ENCODE measurements at regions not wholly inside any gene's neighbourhood (a gene's known extent, or its start where the extent isn't known, plus 50 kb on each side); places are given as distances from the start of the nearest gene placed in this dataset.

DNA sequence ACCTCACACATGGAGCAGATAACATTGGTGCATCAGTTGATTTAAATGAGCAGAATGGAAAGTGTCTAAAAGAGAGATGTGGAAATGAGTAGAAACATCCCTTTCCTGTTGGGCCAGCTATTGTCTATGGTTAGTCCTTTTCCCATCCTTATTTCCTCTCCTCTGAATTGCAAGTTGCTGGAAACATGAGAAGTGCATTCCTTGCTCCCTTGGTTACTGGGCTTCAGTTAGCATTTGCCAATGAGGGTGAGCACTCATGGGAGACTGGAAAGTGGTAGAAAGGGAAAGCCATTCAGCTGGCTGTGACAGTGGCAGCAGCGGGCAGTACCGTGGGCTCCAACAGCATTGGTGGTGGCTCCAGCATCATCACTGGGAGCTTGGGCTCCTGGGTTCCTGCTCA is 96.0 kb upstream of the IGFBP7 start:
- H3K18ac ChIP-seq (ENCODE audit: low read length), result no peak overlapping the region
- no peak overlapping the region for H3K4me2 ChIP-seq (ENCODE audit: low read length)
- H3K23ac ChIP-seq (ENCODE audit: low read length), result no peak overlapping the region
- H3K4me3 ChIP-seq (ENCODE audit: low read depth, low read length), result no peak overlapping the region
- H2AK5ac ChIP-seq (ENCODE audit: low read length), result no peak overlapping the region
- H3K9ac ChIP-seq (ENCODE audit: low read length), result no peak overlapping the region
- no peak overlapping the region for H4K91ac ChIP-seq (ENCODE audit: low read depth, low read length)
- H2BK12ac ChIP-seq (ENCODE audit: low read length), result no peak overlapping the region
- no peak overlapping the region for H4K12ac ChIP-seq (ENCODE audit: low read depth, low read length)
- H2AFZ ChIP-seq (ENCODE audit: insufficient read depth, low read length, poor library complexity), result no peak overlapping the region
- WGBS (ENCODE audit: extremely low coverage, insufficient coverage, insufficient read length), result no CpG with 5 or more reads among the region's 2 CpGs
- H3K79me2 ChIP-seq (ENCODE audit: control insufficient read depth, insufficient read depth, low read length, poor library complexity), result no peaks in the 10 kb centered on the region
- no peak overlapping the region for H3K27ac ChIP-seq (ENCODE audit: low read depth, low read length)
- no peak overlapping the region for H2BK5ac ChIP-seq (ENCODE audit: low read depth, low read length, poor library complexity)
- no peaks in the 10 kb centered on the region for H3K36me3 ChIP-seq (ENCODE audit: control insufficient read depth in 1 of 2, insufficient read depth in 2 of 2, low read length in 2 of 2)
- H3K27me3 ChIP-seq (ENCODE audit: insufficient read depth, low read length), result no peaks in the 10 kb centered on the region
- H3K14ac ChIP-seq (ENCODE audit: low read length), result no peak overlapping the region
- H3K4me1 ChIP-seq (ENCODE audit: control insufficient read depth in 1 of 2, insufficient read depth in 2 of 2, low read length in 2 of 2), result no peaks in the 10 kb centered on the region
- DNase-seq, result no peak
- no peaks in the 10 kb centered on the region for H3K9me3 ChIP-seq (ENCODE audit: insufficient read depth, low read depth, low read length)
- no peak overlapping the region for H4K8ac ChIP-seq (ENCODE audit: low read depth, low read length)
- H2BK120ac ChIP-seq (ENCODE audit: insufficient read depth, low read length, poor library complexity), result no peak overlapping the region
- no peak overlapping the region for H3K4ac ChIP-seq (ENCODE audit: low read depth, low read length)
- no peaks in the 10 kb centered on the region for H3K79me1 ChIP-seq (ENCODE audit: low read length)

DNA sequence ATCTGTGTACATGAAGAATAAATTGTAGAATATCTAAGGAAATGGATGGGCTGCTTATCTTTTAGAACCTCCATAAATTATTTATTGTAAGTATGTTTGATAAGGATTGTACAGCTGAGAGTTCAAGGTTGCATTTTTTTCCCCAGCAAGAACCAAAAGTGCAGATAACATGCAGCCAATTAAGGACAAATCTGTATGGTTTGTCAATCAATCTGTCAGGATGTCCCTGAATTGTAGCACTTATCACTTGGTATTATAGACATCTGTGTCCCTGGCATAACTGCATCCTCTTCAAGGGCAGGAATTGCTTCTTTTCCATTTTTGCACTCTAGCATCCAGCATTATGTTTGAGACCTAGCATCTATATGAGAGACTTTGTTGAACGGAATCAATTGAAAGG is 95.4 kb upstream of the IGFBP7 start:
- H4K91ac ChIP-seq (ENCODE audit: low read depth, low read length), result no peak overlapping the region
- no peak overlapping the region for H2AK5ac ChIP-seq (ENCODE audit: low read length)
- no peak overlapping the region for H3K18ac ChIP-seq (ENCODE audit: low read length)
- H3K4me1 ChIP-seq (ENCODE audit: control insufficient read depth in 1 of 2, insufficient read depth in 2 of 2, low read length in 2 of 2), result no peaks in the 10 kb centered on the region
- no peaks in the 10 kb centered on the region for H3K36me3 ChIP-seq (ENCODE audit: control insufficient read depth in 1 of 2, insufficient read depth in 2 of 2, low read length in 2 of 2)
- no peak overlapping the region for H4K12ac ChIP-seq (ENCODE audit: low read depth, low read length)
- WGBS (ENCODE audit: extremely low coverage, insufficient coverage, insufficient read length), result no CpG with 5 or more reads among the region's 1 CpG
- no peak overlapping the region for H4K8ac ChIP-seq (ENCODE audit: low read depth, low read length)
- no peak for DNase-seq
- no peaks in the 10 kb centered on the region for H3K79me1 ChIP-seq (ENCODE audit: low read length)
- no peaks in the 10 kb centered on the region for H3K79me2 ChIP-seq (ENCODE audit: control insufficient read depth, insufficient read depth, low read length, poor library complexity)
- no peak overlapping the region for H2BK5ac ChIP-seq (ENCODE audit: low read depth, low read length, poor library complexity)
- H3K4me3 ChIP-seq (ENCODE audit: low read depth, low read length), result no peak overlapping the region
- H3K9me3 ChIP-seq (ENCODE audit: insufficient read depth, low read depth, low read length), result no peaks in the 10 kb centered on the region
- no peak overlapping the region for H3K4me2 ChIP-seq (ENCODE audit: low read length)
- no peak overlapping the region for H3K14ac ChIP-seq (ENCODE audit: low read length)
- H3K23ac ChIP-seq (ENCODE audit: low read length), result no peak overlapping the region
- no peak overlapping the region for H2BK120ac ChIP-seq (ENCODE audit: insufficient read depth, low read length, poor library complexity)
- H3K27me3 ChIP-seq (ENCODE audit: insufficient read depth, low read length), result no peaks in the 10 kb centered on the region
- no peak overlapping the region for H3K27ac ChIP-seq (ENCODE audit: low read depth, low read length)
- no peak overlapping the region for H2BK12ac ChIP-seq (ENCODE audit: low read length)
- no peak overlapping the region for H3K4ac ChIP-seq (ENCODE audit: low read depth, low read length)
- H2AFZ ChIP-seq (ENCODE audit: insufficient read depth, low read length, poor library complexity), result no peak overlapping the region
- no peak overlapping the region for H3K9ac ChIP-seq (ENCODE audit: low read length)

DNA sequence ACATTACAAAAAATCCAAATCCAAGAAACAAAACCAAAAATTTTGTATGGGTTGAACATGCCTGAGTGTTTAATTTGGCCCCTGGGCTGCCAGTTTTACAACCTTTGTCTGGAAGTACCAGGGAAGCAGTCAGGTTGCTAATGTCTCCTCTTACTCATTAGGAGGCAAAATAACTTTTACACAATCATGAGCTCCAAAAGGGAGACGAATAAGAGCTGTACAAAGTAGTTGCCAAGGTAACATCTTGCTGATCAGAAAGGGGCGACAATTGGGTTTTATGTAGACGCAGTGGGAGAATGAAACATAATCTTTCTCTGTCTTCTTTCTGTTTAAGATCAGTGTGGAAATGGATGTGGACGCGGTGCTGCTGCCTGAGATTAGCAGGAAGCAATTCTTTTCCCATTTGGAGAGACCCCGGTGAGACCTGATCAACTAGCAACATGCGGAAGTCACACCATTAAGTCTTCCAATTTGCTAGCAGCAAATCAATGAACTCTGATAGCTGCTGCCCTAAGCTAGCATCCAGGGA is 90.7 kb upstream of the IGFBP7 start:
- Histone ChIP-seq H4K12ac (ENCODE audit: low read depth, low read length) (no peak overlapping the region), H3K27ac (ENCODE audit: low read depth, low read length) (no peak overlapping the region), H4K8ac (ENCODE audit: low read depth, low read length) (no peak overlapping the region), H3K27me3 (ENCODE audit: insufficient read depth, low read length) (no peaks in the 10 kb centered on the region), H2BK12ac (ENCODE audit: low read length) (no peak overlapping the region), H3K79me2 (ENCODE audit: control insufficient read depth, insufficient read depth, low read length, poor library complexity) (no peaks in the 10 kb centered on the region), H3K23ac (ENCODE audit: low read length) (no peak overlapping the region), H3K18ac (ENCODE audit: low read length) (no peak overlapping the region), H3K4me1 (ENCODE audit: control insufficient read depth in 1 of 2, insufficient read depth in 2 of 2, low read length in 2 of 2) (no peaks in the 10 kb centered on the region), H2BK120ac (ENCODE audit: insufficient read depth, low read length, poor library complexity) (no peak overlapping the region), H2AFZ (ENCODE audit: insufficient read depth, low read length, poor library complexity) (no peak overlapping the region), H3K36me3 (ENCODE audit: control insufficient read depth in 1 of 2, insufficient read depth in 2 of 2, low read length in 2 of 2) (no peaks in the 10 kb centered on the region), H3K4me2 (ENCODE audit: low read length) (no peak overlapping the region), H2BK5ac (ENCODE audit: low read depth, low read length, poor library complexity) (no peak overlapping the region), H3K4ac (ENCODE audit: low read depth, low read length) (no peak overlapping the region), H4K91ac (ENCODE audit: low read depth, low read length) (no peak overlapping the region), H3K9ac (ENCODE audit: low read length) (no peak overlapping the region), H3K9me3 (ENCODE audit: insufficient read depth, low read depth, low read length) (no peaks in the 10 kb centered on the region), H3K14ac (ENCODE audit: low read length) (no peak overlapping the region), H2AK5ac (ENCODE audit: low read length) (no peak overlapping the region), H3K4me3 (ENCODE audit: low read depth, low read length) (no peak overlapping the region), H3K79me1 (ENCODE audit: low read length) (no peaks in the 10 kb centered on the region)
- DNase-seq, result no peak
- no CpG with 5 or more reads among the region's 7 CpGs for WGBS (ENCODE audit: extremely low coverage, insufficient coverage, insufficient read length)

DNA sequence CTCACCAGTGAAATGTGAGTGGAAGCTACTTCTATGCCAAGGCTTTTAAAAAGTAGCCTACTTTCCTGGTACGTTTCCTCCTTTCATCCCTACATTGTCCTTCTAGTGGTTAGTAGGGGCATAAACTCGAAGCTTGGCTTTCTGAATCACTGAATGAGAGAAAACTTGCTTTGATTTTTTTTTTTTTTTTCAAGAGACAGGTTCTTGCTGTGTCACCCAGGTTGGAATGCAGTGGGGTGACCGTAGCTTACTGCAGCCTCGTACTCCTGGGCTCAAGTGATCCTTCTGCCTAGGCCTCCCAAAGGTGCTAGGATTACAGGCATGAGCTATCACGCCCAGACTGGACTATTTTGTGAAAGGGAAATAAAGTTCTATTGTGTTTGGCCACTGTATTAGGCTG is 89.1 kb upstream of the IGFBP7 start:
- Histone ChIP-seq H3K23ac (ENCODE audit: low read length) (no peak overlapping the region), H3K36me3 (ENCODE audit: control insufficient read depth in 1 of 2, insufficient read depth in 2 of 2, low read length in 2 of 2) (no peaks in the 10 kb centered on the region), H3K27ac (ENCODE audit: low read depth, low read length) (no peak overlapping the region), H2AFZ (ENCODE audit: insufficient read depth, low read length, poor library complexity) (no peak overlapping the region), H4K8ac (ENCODE audit: low read depth, low read length) (no peak overlapping the region), H3K79me2 (ENCODE audit: control insufficient read depth, insufficient read depth, low read length, poor library complexity) (no peaks in the 10 kb centered on the region), H3K18ac (ENCODE audit: low read length) (no peak overlapping the region), H4K91ac (ENCODE audit: low read depth, low read length) (no peak overlapping the region), H3K9me3 (ENCODE audit: insufficient read depth, low read depth, low read length) (no peaks in the 10 kb centered on the region), H3K4ac (ENCODE audit: low read depth, low read length) (no peak overlapping the region), H3K4me1 (ENCODE audit: control insufficient read depth in 1 of 2, insufficient read depth in 2 of 2, low read length in 2 of 2) (no peaks in the 10 kb centered on the region), H4K12ac (ENCODE audit: low read depth, low read length) (no peak overlapping the region), H2BK5ac (ENCODE audit: low read depth, low read length, poor library complexity) (no peak overlapping the region), H3K4me3 (ENCODE audit: low read depth, low read length) (no peak overlapping the region), H3K9ac (ENCODE audit: low read length) (no peak overlapping the region), H2BK120ac (ENCODE audit: insufficient read depth, low read length, poor library complexity) (no peak overlapping the region), H2BK12ac (ENCODE audit: low read length) (no peak overlapping the region), H3K4me2 (ENCODE audit: low read length) (no peak overlapping the region), H3K79me1 (ENCODE audit: low read length) (no peaks in the 10 kb centered on the region), H3K27me3 (ENCODE audit: insufficient read depth, low read length) (no peaks in the 10 kb centered on the region), H2AK5ac (ENCODE audit: low read length) (no peak overlapping the region), H3K14ac (ENCODE audit: low read length) (no peak overlapping the region)
- no CpG with 5 or more reads among the region's 5 CpGs for WGBS (ENCODE audit: extremely low coverage, insufficient coverage, insufficient read length)
- DNase-seq, result no peak

All from trophoblast cell (in vitro differentiated cells and primary cell).